ENCODE measurements at regions not wholly inside any gene's neighbourhood (a gene's known extent, or its start where the extent isn't known, plus 50 kb on each side); places are given as distances from the start of the nearest gene placed in this dataset.

- H3K27ac ChIP-seq (ENCODE audit: low read depth, low read length): no peak overlapping the region
- DNase-seq (ENCODE audit: low read depth, low spot score): no peak
- TF ChIP-seq, protein P1, sequence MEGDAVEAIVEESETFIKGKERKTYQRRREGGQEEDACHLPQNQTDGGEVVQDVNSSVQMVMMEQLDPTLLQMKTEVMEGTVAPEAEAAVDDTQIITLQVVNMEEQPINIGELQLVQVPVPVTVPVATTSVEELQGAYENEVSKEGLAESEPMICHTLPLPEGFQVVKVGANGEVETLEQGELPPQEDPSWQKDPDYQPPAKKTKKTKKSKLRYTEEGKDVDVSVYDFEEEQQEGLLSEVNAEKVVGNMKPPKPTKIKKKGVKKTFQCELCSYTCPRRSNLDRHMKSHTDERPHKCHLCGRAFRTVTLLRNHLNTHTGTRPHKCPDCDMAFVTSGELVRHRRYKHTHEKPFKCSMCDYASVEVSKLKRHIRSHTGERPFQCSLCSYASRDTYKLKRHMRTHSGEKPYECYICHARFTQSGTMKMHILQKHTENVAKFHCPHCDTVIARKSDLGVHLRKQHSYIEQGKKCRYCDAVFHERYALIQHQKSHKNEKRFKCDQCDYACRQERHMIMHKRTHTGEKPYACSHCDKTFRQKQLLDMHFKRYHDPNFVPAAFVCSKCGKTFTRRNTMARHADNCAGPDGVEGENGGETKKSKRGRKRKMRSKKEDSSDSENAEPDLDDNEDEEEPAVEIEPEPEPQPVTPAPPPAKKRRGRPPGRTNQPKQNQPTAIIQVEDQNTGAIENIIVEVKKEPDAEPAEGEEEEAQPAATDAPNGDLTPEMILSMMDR (IDR thresholded peaks at IDR 0.05; ENCODE audit: low read depth, low read length): no peak
- POLR2A ChIA-PET: no interaction called here
- H3K4me3 ChIP-seq (ENCODE audit: low read depth, low read length): no peak overlapping the region
- H3K9me3 ChIP-seq (ENCODE audit: control insufficient read depth, insufficient read depth, low read length): no peaks in the 10 kb centered on the region; the same call in 1 of the 2 replicates
- H3K27me3 ChIP-seq (ENCODE audit: control insufficient read depth, insufficient read depth, low read length): peaks cover 10% of the 10 kb centered on the region
- CTCF ChIA-PET: no interaction called here
These were observed 364.2 kb upstream of the ZNF32 start for GRCh38 chr10:44012921-44013320.

DNA sequence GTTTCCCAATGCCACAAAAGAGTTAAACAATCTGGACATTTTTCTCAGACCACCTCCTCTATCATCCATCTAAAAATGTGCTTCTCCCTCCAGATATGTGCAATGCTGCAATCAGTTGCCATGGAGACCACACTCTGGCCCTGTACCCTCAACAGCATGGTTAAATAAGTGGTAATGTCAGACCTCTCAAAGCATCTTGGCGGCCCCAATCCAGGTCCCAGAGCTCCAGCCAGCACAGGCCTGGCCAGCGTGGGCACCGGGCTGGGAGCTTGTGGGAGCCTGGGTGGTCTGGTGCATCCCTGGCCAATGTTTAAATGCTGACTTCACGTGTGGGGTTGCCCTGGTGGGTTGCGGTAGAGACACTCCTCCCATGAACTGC lies 362.9 kb upstream of the ZNF32 start:
- POLR2A ChIA-PET: no interaction called here
- CTCF ChIA-PET: no interaction called here
- Histone ChIP-seq H3K27ac (ENCODE audit: low read depth, low read length) (no peak overlapping the region), H3K9me3 (ENCODE audit: control insufficient read depth, insufficient read depth, low read length) (no peaks in the 10 kb centered on the region; the same call in 1 of the 2 replicates), H3K4me3 (ENCODE audit: low read depth, low read length) (no peak overlapping the region), H3K27me3 (ENCODE audit: control insufficient read depth, insufficient read depth, low read length) (peaks cover 10% of the 10 kb centered on the region)
- DNase-seq (ENCODE audit: low read depth, low spot score): no peak
- TF ChIP-seq, protein P1 (IDR thresholded peaks at IDR 0.05; ENCODE audit: low read depth, low read length): no peak

GRCh38 chr10:44010873-44011602 lies 362.4 kb upstream of the ZNF32 start:
- Histone ChIP-seq H3K4me3 (ENCODE audit: low read depth, low read length) (no peak overlapping the region), H3K9me3 (ENCODE audit: control insufficient read depth, insufficient read depth, low read length) (no peaks in the 10 kb centered on the region; the same call in 1 of the 2 replicates), H3K27ac (ENCODE audit: low read depth, low read length) (no peak overlapping the region), H3K27me3 (ENCODE audit: control insufficient read depth, insufficient read depth, low read length) (peaks cover 10% of the 10 kb centered on the region)
- no peak for DNase-seq (ENCODE audit: low read depth, low spot score)
- TF ChIP-seq, protein P1 (IDR thresholded peaks at IDR 0.05; ENCODE audit: low read depth, low read length): no peak
- ChIA-PET CTCF (interaction anchor here (0.9 kb wide), 1 partner anchor 8 kb away, joined by 3 read pairs; no protein-coding TSS in a partner anchor), POLR2A (no interaction called here)

GRCh38 chr10:44009891-44010632 lies 361.4 kb upstream of the ZNF32 start:
- no peak overlapping the region for H3K4me3 ChIP-seq (ENCODE audit: low read depth, low read length)

More at GRCh38 chr10:44009891-44010632, 361.4 kb upstream of the ZNF32 start:
- Histone ChIP-seq H3K27ac (ENCODE audit: low read depth, low read length) (no peak overlapping the region), H3K9me3 (ENCODE audit: control insufficient read depth, insufficient read depth, low read length) (peaks cover 8% of the 10 kb centered on the region; the same call in 1 of the 2 replicates), H3K27me3 (ENCODE audit: control insufficient read depth, insufficient read depth, low read length) (peaks cover 7% of the 10 kb centered on the region)
- TF ChIP-seq, protein P1 (IDR thresholded peaks at IDR 0.05; ENCODE audit: low read depth, low read length): no peak
- CTCF ChIA-PET: interaction anchor here (0.9 kb wide), 1 partner anchor 9 kb away, joined by 3 read pairs; no protein-coding TSS in a partner anchor
- POLR2A ChIA-PET: no interaction called here
- DNase-seq (ENCODE audit: low read depth, low spot score): no peak
